ENCODE measurements at regions not wholly inside any gene's neighbourhood (a gene's known extent, or its start where the extent isn't known, plus 50 kb on each side); places are given as distances from the start of the nearest gene placed in this dataset.

GRCh38 chr3:68648494-68648893 is 283.9 kb downstream of the TAFA4 start:
- TF ChIP-seq, protein P1, sequence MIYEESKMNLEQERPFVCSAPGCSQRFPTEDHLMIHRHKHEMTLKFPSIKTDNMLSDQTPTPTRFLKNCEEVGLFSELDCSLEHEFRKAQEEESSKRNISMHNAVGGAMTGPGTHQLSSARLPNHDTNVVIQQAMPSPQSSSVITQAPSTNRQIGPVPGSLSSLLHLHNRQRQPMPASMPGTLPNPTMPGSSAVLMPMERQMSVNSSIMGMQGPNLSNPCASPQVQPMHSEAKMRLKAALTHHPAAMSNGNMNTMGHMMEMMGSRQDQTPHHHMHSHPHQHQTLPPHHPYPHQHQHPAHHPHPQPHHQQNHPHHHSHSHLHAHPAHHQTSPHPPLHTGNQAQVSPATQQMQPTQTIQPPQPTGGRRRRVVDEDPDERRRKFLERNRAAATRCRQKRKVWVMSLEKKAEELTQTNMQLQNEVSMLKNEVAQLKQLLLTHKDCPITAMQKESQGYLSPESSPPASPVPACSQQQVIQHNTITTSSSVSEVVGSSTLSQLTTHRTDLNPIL (CRISPR knock-in tag; IDR thresholded peaks at IDR 0.05; ENCODE audit: low read depth) = no peak
- TF ChIP-seq PPARA (CRISPR knock-in tag; IDR thresholded peaks at IDR 0.05; ENCODE audit: borderline replicate concordance) (no peak), ZC3H10 (CRISPR knock-in tag; IDR thresholded peaks at IDR 0.05) (no peak), POU6F1 (CRISPR knock-in tag; IDR thresholded peaks at IDR 0.05; ENCODE audit: borderline replicate concordance, low read depth) (no peak), RARB (CRISPR knock-in tag; IDR thresholded peaks at IDR 0.05) (no peak), TSHZ2 (CRISPR knock-in tag; IDR thresholded peaks at IDR 0.05) (no peak), CSDC2 (CRISPR knock-in tag; IDR thresholded peaks at IDR 0.05) (no peak), TOX (CRISPR knock-in tag; IDR thresholded peaks at IDR 0.05; ENCODE audit: borderline replicate concordance) (no peak), ISL1 (CRISPR knock-in tag; IDR thresholded peaks at IDR 0.05) (no peak), ZNF8 (CRISPR knock-in tag; IDR thresholded peaks at IDR 0.05) (no peak)
- ATAC-seq = no peak

DNA sequence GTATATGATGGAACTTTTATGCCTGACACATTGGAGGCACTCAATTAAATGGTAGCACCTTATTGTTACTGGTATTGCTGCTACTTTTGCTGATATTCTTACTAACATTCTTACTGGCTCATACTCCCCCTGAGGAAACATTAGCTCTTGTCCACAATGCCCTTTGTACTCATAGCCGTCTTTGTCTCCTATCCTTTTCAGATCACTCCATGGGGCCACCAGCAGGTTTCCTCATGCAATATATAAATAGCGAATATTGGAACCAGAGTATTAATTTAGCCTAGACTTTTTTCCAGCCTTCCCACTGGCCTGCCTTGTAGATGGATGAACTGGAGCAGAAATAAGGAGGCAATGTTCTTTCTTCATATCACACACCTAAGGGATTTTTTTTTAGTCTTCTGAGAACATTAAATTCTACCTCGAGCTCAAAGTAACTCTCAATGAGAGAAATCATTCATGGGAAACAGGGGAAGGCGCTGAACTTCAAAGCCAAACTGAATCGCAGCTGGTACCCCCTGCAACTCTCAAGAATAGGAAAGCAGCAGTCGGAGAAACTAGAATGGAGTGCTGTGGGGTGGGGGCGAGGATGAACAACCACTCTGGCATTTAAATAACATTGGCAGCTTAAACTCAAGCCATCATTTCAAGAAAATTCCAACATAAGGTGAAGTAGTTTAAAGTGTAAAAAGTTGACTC is 300.3 kb downstream of the TAFA4 start:
- no peak for TF ChIP-seq PATZ1 (CRISPR knock-in tag; IDR thresholded peaks at IDR 0.05; ENCODE audit: borderline replicate concordance)
- no peak for TF ChIP-seq ARNTL (CRISPR knock-in tag; IDR thresholded peaks at IDR 0.05; ENCODE audit: borderline replicate concordance, low read depth)
- ATAC-seq = no peak

- TF ChIP-seq POU6F1 (CRISPR knock-in tag; IDR thresholded peaks at IDR 0.05; ENCODE audit: borderline replicate concordance, low read depth) (no peak), TOX (CRISPR knock-in tag; IDR thresholded peaks at IDR 0.05; ENCODE audit: borderline replicate concordance) (no peak), PPARA (CRISPR knock-in tag; IDR thresholded peaks at IDR 0.05; ENCODE audit: borderline replicate concordance) (no peak), ISL1 (CRISPR knock-in tag; IDR thresholded peaks at IDR 0.05) (no peak), ZC3H10 (CRISPR knock-in tag; IDR thresholded peaks at IDR 0.05) (no peak), ARNTL (CRISPR knock-in tag; IDR thresholded peaks at IDR 0.05; ENCODE audit: borderline replicate concordance, low read depth) (no peak), BACH2 (CRISPR knock-in tag; IDR thresholded peaks at IDR 0.05; ENCODE audit: borderline replicate concordance) (no peak), ZNF8 (CRISPR knock-in tag; IDR thresholded peaks at IDR 0.05) (no peak), ZNF565 (CRISPR knock-in tag; conservative IDR thresholded peaks at IDR 0.05; ENCODE audit: low read depth) (no peak), ZNF70 (CRISPR knock-in tag; IDR thresholded peaks at IDR 0.05) (no peak), RARB (CRISPR knock-in tag; IDR thresholded peaks at IDR 0.05) (no peak), ZFP30 (CRISPR knock-in tag; IDR thresholded peaks at IDR 0.05) (no peak), TCF4 (CRISPR knock-in tag; IDR thresholded peaks at IDR 0.05; ENCODE audit: borderline replicate concordance) (no peak), PATZ1 (CRISPR knock-in tag; IDR thresholded peaks at IDR 0.05; ENCODE audit: borderline replicate concordance) (no peak), TSHZ2 (CRISPR knock-in tag; IDR thresholded peaks at IDR 0.05) (no peak), SNAI2 (CRISPR knock-in tag; IDR thresholded peaks at IDR 0.05) (no peak), ZFP3 (CRISPR knock-in tag; IDR thresholded peaks at IDR 0.05) (no peak), CSDC2 (CRISPR knock-in tag; IDR thresholded peaks at IDR 0.05) (no peak)
- TF ChIP-seq, protein P1 (CRISPR knock-in tag; IDR thresholded peaks at IDR 0.05; ENCODE audit: low read depth) = no peak
- no peak for ATAC-seq
These were observed 312.1 kb downstream of the TAFA4 start for GRCh38 chr3:68620211-68620610.

All from SK-N-SH treated with all-trans-retinoic acid at 6 μM for 48 hours (cell line).